Putamen (tissue), 1 donor: ENCODE measurements at regions not wholly inside any gene's neighbourhood (a gene's known extent, or its start where the extent isn't known, plus 50 kb on each side); places are given as distances from the start of the nearest gene placed in this dataset.

Experiments used
- DNase-seq: peaks from one replicate; pipeline ENCODE4 v3.0.0-alpha.2; 2016; ENCODE audit warnings: low spot score

GRCh38 chr4:178784491-178784890 is 1342.3 kb upstream of the AGA start:
- DNase-seq = no peak

GRCh38 chr4:178789279-178789678 is 1347.0 kb upstream of the AGA start:
- no peak for DNase-seq

GRCh38 chr4:178799204-178799603 is 1357.0 kb upstream of the AGA start:
- no peak for DNase-seq

- DNase-seq = no peak
Measured at GRCh38 chr4:178808106-178808505, 1365.9 kb upstream of the AGA start.

- DNase-seq = no peak
Measured at GRCh38 chr4:178809921-178810320, 1367.7 kb upstream of the AGA start.

GRCh38 chr4:178811356-178811755 is 1369.1 kb upstream of the AGA start:
- DNase-seq = no peak

GRCh38 chr4:178812866-178813265 is 1370.6 kb upstream of the AGA start:
- no peak for DNase-seq

GRCh38 chr4:178814908-178815307 is 1372.7 kb upstream of the AGA start:
- DNase-seq = no peak

- no peak for DNase-seq
Measured at GRCh38 chr4:178823673-178824295, 1381.5 kb upstream of the AGA start.

- no peak for DNase-seq
Measured at GRCh38 chr4:178836865-178837264, 1394.6 kb upstream of the AGA start.

- DNase-seq = no peak
Measured at GRCh38 chr4:178838776-178839175, 1396.5 kb upstream of the AGA start.

GRCh38 chr4:178856139-178856800 is 1414.0 kb upstream of the AGA start:
- DNase-seq = no peak

- DNase-seq = no peak
Measured at GRCh38 chr4:178871476-178871875, 1429.2 kb upstream of the AGA start.

GRCh38 chr4:178881937-178882336 is 1439.7 kb upstream of the AGA start:
- no peak for DNase-seq

GRCh38 chr4:178894126-178894525 is 1451.9 kb upstream of the AGA start:
- DNase-seq = no peak

- DNase-seq = no peak
Measured at GRCh38 chr4:178899084-178899483, 1456.8 kb upstream of the AGA start.

GRCh38 chr4:178917756-178918155 is 1475.5 kb upstream of the AGA start:
- DNase-seq = peak; percentile 70

- peak; percentile 51 for DNase-seq
Measured at GRCh38 chr4:178937130-178937529, 1494.9 kb upstream of the AGA start.

- no peak for DNase-seq
Measured at GRCh38 chr4:178941975-178942374, 1499.7 kb upstream of the AGA start.

GRCh38 chr4:178953447-178954120 is 1511.3 kb upstream of the AGA start:
- no peak for DNase-seq

- DNase-seq = no peak
Measured at GRCh38 chr4:178955614-178956013, 1513.4 kb upstream of the AGA start.

- no peak for DNase-seq
Measured at GRCh38 chr4:178958725-178959440, 1516.6 kb upstream of the AGA start.
